CD4-positive, alpha-beta T cell treated with Interleukin-4 for 4 hours (primary cell): ENCODE measurements at regions not wholly inside any gene's neighbourhood (a gene's known extent, or its start where the extent isn't known, plus 50 kb on each side); places are given as distances from the start of the nearest gene placed in this dataset.

ENCODE experiments used
- DNase-seq: peaks from one replicate; pipeline ENCODE4 v3.0.0-alpha.2; 2020

- DNase-seq: no peak
These were observed 189.2 kb downstream of the PCSK1 start for GRCh38 chr5:96243862-96244261.

GRCh38 chr5:96243203-96243602 is 189.8 kb downstream of the PCSK1 start:
- no peak for DNase-seq

GRCh38 chr5:96242571-96242970 is 190.5 kb downstream of the PCSK1 start:
- no peak for DNase-seq

- no peak for DNase-seq
These were observed 196.2 kb downstream of the PCSK1 start for GRCh38 chr5:96236831-96237230.

- no peak for DNase-seq
These were observed 197.0 kb downstream of the PCSK1 start for GRCh38 chr5:96236051-96236450.

- no peak for DNase-seq
These were observed 197.8 kb downstream of the PCSK1 start for GRCh38 chr5:96235008-96235910.

GRCh38 chr5:96232602-96233001 is 200.4 kb downstream of the PCSK1 start:
- DNase-seq: no peak

- DNase-seq: no peak
These were observed 203.9 kb downstream of the PCSK1 start for GRCh38 chr5:96229188-96229587.

GRCh38 chr5:96228408-96228807 is 204.6 kb downstream of the PCSK1 start:
- no peak for DNase-seq

- no peak for DNase-seq
These were observed 205.1 kb downstream of the PCSK1 start for GRCh38 chr5:96227957-96228356.

GRCh38 chr5:96226941-96227552 is 206.0 kb downstream of the PCSK1 start:
- DNase-seq: no peak

GRCh38 chr5:96222129-96222528 is 210.9 kb downstream of the PCSK1 start:
- no peak for DNase-seq

GRCh38 chr5:96220610-96221390 is 212.2 kb downstream of the PCSK1 start:
- DNase-seq: no peak

GRCh38 chr5:96219580-96220281 is 213.3 kb downstream of the PCSK1 start:
- no peak for DNase-seq

- no peak for DNase-seq
These were observed 214.4 kb downstream of the PCSK1 start for GRCh38 chr5:96218653-96219052.

- DNase-seq: no peak
These were observed 218.4 kb downstream of the PCSK1 start for GRCh38 chr5:96214442-96215197.

GRCh38 chr5:96209829-96210228 is 223.2 kb downstream of the PCSK1 start:
- DNase-seq: no peak

GRCh38 chr5:96207420-96207819 is 225.6 kb downstream of the PCSK1 start:
- no peak for DNase-seq

- no peak for DNase-seq
These were observed 229.3 kb downstream of the PCSK1 start for GRCh38 chr5:96203761-96204160.

GRCh38 chr5:96201503-96201902 is 231.5 kb downstream of the PCSK1 start:
- DNase-seq: no peak

- DNase-seq: no peak
These were observed 232.4 kb downstream of the PCSK1 start for GRCh38 chr5:96200641-96201040.

- DNase-seq: no peak
These were observed 233.3 kb downstream of the PCSK1 start for GRCh38 chr5:96199713-96200183.
